GM12878 (cell line): ENCODE measurements at regions not wholly inside any gene's neighbourhood (a gene's known extent, or its start where the extent isn't known, plus 50 kb on each side); places are given as distances from the start of the nearest gene placed in this dataset.

Experiments used
- ATAC-seq: fragments of 200-7000 bp; cut with Tn5 transposase; 3 replicates; pipeline ENCODE4 v1.9.1; 2020; ENCODE audit warnings: mild to moderate bottlenecking, moderate library complexity
- BruUV-seq: library from RNA; stranded (reverse); fragments of 400-500 nt; replicated peaks from 2 replicates; lab custom pipeline; 2021; lab: Mats Ljungman, UMichigan
- CTCF ChIA-PET: fragments of 300-600 bp; sonication (Branson Sonifier 250); formaldehyde crosslinking; extraction: SDS; loops from one replicate; lab custom pipeline; 2021; ENCODE audit warnings: inconsistent platforms; lab: Yijun Ruan, JAX
- POLR2A ChIA-PET: fragments of 350-600 bp; formaldehyde crosslinking; extraction: SDS; loops from one replicate; lab custom pipeline; 2021; ENCODE audit warnings: inconsistent platforms; lab: Charles Lee
- RAD21 ChIA-PET: fragments of 300-600 bp; sonication (Branson Sonifier 250); formaldehyde crosslinking; loops from one replicate; lab custom pipeline; 2023; ENCODE audit warnings: antibody characterized with exemption; ENCODE audit not compliant: unreplicated experiment; lab: Charles Lee
- SMC1A ChIA-PET: fragments of 300-600 bp; sonication (Branson Sonifier 250); formaldehyde crosslinking; loops from one replicate; lab custom pipeline; 2023; ENCODE audit not compliant: unreplicated experiment, uncharacterized antibody; lab: Charles Lee
- DNase-seq: peaks from one replicate; pipeline ENCODE4 v3.0.0-alpha.2; 2011; ENCODE audit warnings: low read depth, low spot score
- FAIRE-seq: peaks from 3 replicates; lab custom pipeline; 2011; peaks lifted over from hg19 to GRCh38; lab: Jason Lieb, UNC
- H2AFZ ChIP-seq: 2 replicates; pipeline ENCODE4 v1.6.0; 2011; ENCODE audit warnings: low read depth, low read length, control low read depth; ENCODE audit not compliant: control insufficient read depth
- H3K27ac ChIP-seq: 2 replicates; pipeline ENCODE4 v1.5.1; 2011; ENCODE audit warnings: control low read depth; ENCODE audit not compliant: control insufficient read depth, insufficient read depth
- H3K27me3 ChIP-seq, 2 experiments: replicated peaks in 1 of 2; 2 replicates each; pipeline versions ENCODE4 v1.6.0 to v1.6.1; 2011; ENCODE audit warnings: low read length in 1 of 2; ENCODE audit not compliant: control insufficient read depth in 2 of 2, insufficient read depth in 2 of 2
- H3K36me3 ChIP-seq, 2 experiments: 2 replicates each; pipeline ENCODE4 v1.5.1; 2011; ENCODE audit warnings: low read length in 1 of 2; ENCODE audit not compliant: control insufficient read depth in 2 of 2, insufficient read depth in 2 of 2
- H3K4me1 ChIP-seq: 2 replicates; pipeline ENCODE4 v1.6.1; 2011; ENCODE audit warnings: mild to moderate bottlenecking, low read length, moderate library complexity, mixed read lengths; ENCODE audit not compliant: control insufficient read depth, insufficient read depth
- H3K4me2 ChIP-seq: 2 replicates; pipeline ENCODE4 v1.6.0; 2011; ENCODE audit warnings: control low read depth; ENCODE audit not compliant: control insufficient read depth, insufficient read depth
- H3K4me3 ChIP-seq: fragments of 200-600 bp; sonication (generic); 2 replicates; pipeline ENCODE4 v1.5.1; 2016
- H3K79me2 ChIP-seq: 2 replicates; pipeline ENCODE4 v1.6.0; 2011; ENCODE audit warnings: low read length; ENCODE audit not compliant: control insufficient read depth, insufficient read depth
- H3K9ac ChIP-seq: 2 replicates; pipeline ENCODE4 v1.8.0; 2011; ENCODE audit warnings: low read length, control low read depth, mixed read lengths; ENCODE audit not compliant: control insufficient read depth, insufficient read depth
- H3K9me3 ChIP-seq: replicated peaks from 3 replicates; pipeline ENCODE4 v1.5.1; 2011; ENCODE audit warnings: mild to moderate bottlenecking, low read length; ENCODE audit not compliant: control insufficient read depth, insufficient read depth
- H4K20me1 ChIP-seq: 2 replicates; pipeline ENCODE4 v1.6.0; 2011; ENCODE audit not compliant: control insufficient read depth, insufficient read depth
- CHD1 ChIP-seq: IDR thresholded peaks from 2 replicates; pipeline ENCODE4 v1.6.1; 2012; ENCODE audit warnings: low read depth, low read length, improper control_type of control experiment
- FOXM1 ChIP-seq: IDR thresholded peaks from 2 replicates; pipeline ENCODE4 v1.6.1; 2012; ENCODE audit warnings: low read depth, mild to moderate bottlenecking, inconsistent platforms, low read length, moderate library complexity
- HDGF ChIP-seq: fragments of 450-650 bp; IDR thresholded peaks from 2 replicates; pipeline ENCODE4 v1.6.1; 2016; ENCODE audit warnings: antibody characterized with exemption
- KDM1A ChIP-seq: fragments of 200-600 bp; sonication (generic); IDR thresholded peaks from 2 replicates; pipeline ENCODE4 v1.6.1; 2016; ENCODE audit warnings: borderline replicate concordance
- SMC3 ChIP-seq: IDR thresholded peaks from 2 replicates; pipeline ENCODE4 v1.6.1; 2011; ENCODE audit warnings: low read length, improper control_type of control experiment, borderline replicate concordance
- SRF ChIP-seq, 2 experiments: IDR thresholded peaks; 2 replicates each; pipeline ENCODE4 v1.6.1; 2011; ENCODE audit warnings: low read depth in 2 of 2, low read length in 2 of 2, mild to moderate bottlenecking in 1 of 2, moderate library complexity in 1 of 2
- TARDBP ChIP-seq: IDR thresholded peaks from 2 replicates; pipeline ENCODE4 v1.6.1; 2016; ENCODE audit warnings: borderline replicate concordance
- YBX1 ChIP-seq: fragments of 450-650 bp; IDR thresholded peaks from 2 replicates; pipeline ENCODE4 v1.6.1; 2016; ENCODE audit warnings: antibody characterized with exemption
- YY1 ChIP-seq: IDR thresholded peaks from 2 replicates; pipeline ENCODE4 v1.6.1; 2011; ENCODE audit warnings: low read depth, mild to moderate bottlenecking, low read length
- ZNF622 ChIP-seq: fragments of 450-650 bp; IDR thresholded peaks from 2 replicates; pipeline ENCODE4 v1.6.1; 2017; ENCODE audit warnings: mild to moderate bottlenecking, inconsistent platforms
- WGBS: methylation state at CpG from one replicate; pipeline ENCODE4 v1.1.6; 2016; ENCODE audit warnings: low lambda C conversion rate; ENCODE audit not compliant: insufficient replicate concordance, insufficient coverage; ENCODE audit errors: missing lambda C conversion rate; 5-methylcytosine and 5-hydroxymethylcytosine counted together
- in situ Hi-C: fragments of 300-500 bp; cut with MboI; formaldehyde crosslinking; loops from 9 replicates; pipeline ENCODE4 v1.14.3; 2018; ENCODE audit warnings: mixed read lengths
- intact Hi-C: fragments of 100-400 bp; cut with micrococcal nuclease; formaldehyde crosslinking; loops from one replicate; pipeline ENCODE4 v1.14.2; 2022; ENCODE audit not compliant: unreplicated experiment
- TF ChIP-seq, protein P1 (sequence below): fragments of 450-650 bp; conservative IDR thresholded peaks from 2 replicates; pipeline ENCODE4 v1.6.1; 2017; ENCODE audit warnings: mild to moderate bottlenecking, moderate library complexity
- TF ChIP-seq, protein P2 (sequence below): fragments of 150-350 bp; IDR thresholded peaks from 2 replicates; pipeline ENCODE4 v1.6.1; 2016; ENCODE audit warnings: low read depth, low read length
- TF ChIP-seq, protein P3 (sequence below): IDR thresholded peaks from 2 replicates; pipeline ENCODE4 v1.6.1; 2012; ENCODE audit warnings: low read depth, low read length, improper control_type of control experiment
- TF ChIP-seq, protein P4 (sequence below): fragments of 450-650 bp; formaldehyde crosslinking; IDR thresholded peaks from 2 replicates; pipeline ENCODE4 v1.4.0; 2020; ENCODE audit warnings: mild to moderate bottlenecking, moderate library complexity
- TF ChIP-seq, protein P5 (sequence below): IDR thresholded peaks from 2 replicates; pipeline ENCODE4 v1.6.1; 2012; ENCODE audit warnings: low read depth, low read length, improper control_type of control experiment

DNA sequence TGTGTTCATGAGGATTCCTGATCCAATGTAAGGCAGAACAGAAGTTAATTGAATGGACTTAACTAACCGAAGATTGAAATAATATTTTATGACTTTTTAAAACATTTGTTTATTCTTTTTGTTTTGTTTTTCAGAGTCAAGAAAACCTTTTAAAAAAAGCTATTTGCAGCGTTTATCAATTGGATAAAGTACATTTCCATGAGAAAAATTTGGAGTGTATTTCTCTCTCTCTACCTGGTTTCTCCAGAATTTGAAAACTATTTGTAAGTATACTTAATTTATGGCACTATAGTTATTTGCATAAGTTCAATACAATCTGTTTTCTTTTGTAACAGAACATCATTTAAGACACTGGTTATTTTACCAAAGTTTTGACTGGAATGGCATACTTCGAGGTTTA is 208.0 kb upstream of the UBL3 start:
- H3K27ac ChIP-seq = no peak overlapping the region
- DNase-seq (no peak), FAIRE-seq (no peak), ATAC-seq (no peak)
- 33% methylated on average over 3 of the region's 3 CpGs for WGBS
- no peaks in the 10 kb centered on the region for H3K36me3 ChIP-seq
- ChIA-PET POLR2A (no interaction called here), SMC1A (no interaction called here), RAD21 (no interaction called here), CTCF (interaction anchor here (0.9 kb wide), 1 partner anchor 11 kb away, joined by 3 read pairs; no protein-coding TSS in a partner anchor)
- no peaks in the 10 kb centered on the region for H4K20me1 ChIP-seq
- intact Hi-C loops (no loop called here), in situ Hi-C loops (no loop called here)
- H3K9ac ChIP-seq = no peak overlapping the region
- H3K4me1 ChIP-seq = no peaks in the 10 kb centered on the region
- no peaks in the 10 kb centered on the region for H3K79me2 ChIP-seq
- H2AFZ ChIP-seq = no peak overlapping the region
- no peaks in the 10 kb centered on the region; the same call in 2 of the 3 replicates for H3K9me3 ChIP-seq
- no peak overlapping the region for H3K4me3 ChIP-seq
- no peaks in the 10 kb centered on the region; a peak in 2 of 4 replicates for H3K27me3 ChIP-seq
- BruUV-seq = no TSS peak
- H3K4me2 ChIP-seq = no peak overlapping the region
- TF ChIP-seq KDM1A (no peak), SRF (IDR thresholded peaks at IDR 0.05; ENCODE audit: low read depth in 2 of 2, low read length in 2 of 2) (no peak), FOXM1 (no peak), TARDBP (no peak), CHD1 (no peak), YBX1 (no peak), HDGF (no peak), SMC3 (no peak), YY1 (no peak), ZNF622 (no peak)
- TF ChIP-seq, protein P1, sequence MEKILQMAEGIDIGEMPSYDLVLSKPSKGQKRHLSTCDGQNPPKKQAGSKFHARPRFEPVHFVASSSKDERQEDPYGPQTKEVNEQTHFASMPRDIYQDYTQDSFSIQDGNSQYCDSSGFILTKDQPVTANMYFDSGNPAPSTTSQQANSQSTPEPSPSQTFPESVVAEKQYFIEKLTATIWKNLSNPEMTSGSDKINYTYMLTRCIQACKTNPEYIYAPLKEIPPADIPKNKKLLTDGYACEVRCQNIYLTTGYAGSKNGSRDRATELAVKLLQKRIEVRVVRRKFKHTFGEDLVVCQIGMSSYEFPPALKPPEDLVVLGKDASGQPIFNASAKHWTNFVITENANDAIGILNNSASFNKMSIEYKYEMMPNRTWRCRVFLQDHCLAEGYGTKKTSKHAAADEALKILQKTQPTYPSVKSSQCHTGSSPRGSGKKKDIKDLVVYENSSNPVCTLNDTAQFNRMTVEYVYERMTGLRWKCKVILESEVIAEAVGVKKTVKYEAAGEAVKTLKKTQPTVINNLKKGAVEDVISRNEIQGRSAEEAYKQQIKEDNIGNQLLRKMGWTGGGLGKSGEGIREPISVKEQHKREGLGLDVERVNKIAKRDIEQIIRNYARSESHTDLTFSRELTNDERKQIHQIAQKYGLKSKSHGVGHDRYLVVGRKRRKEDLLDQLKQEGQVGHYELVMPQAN = no peak
- TF ChIP-seq, protein P2, sequence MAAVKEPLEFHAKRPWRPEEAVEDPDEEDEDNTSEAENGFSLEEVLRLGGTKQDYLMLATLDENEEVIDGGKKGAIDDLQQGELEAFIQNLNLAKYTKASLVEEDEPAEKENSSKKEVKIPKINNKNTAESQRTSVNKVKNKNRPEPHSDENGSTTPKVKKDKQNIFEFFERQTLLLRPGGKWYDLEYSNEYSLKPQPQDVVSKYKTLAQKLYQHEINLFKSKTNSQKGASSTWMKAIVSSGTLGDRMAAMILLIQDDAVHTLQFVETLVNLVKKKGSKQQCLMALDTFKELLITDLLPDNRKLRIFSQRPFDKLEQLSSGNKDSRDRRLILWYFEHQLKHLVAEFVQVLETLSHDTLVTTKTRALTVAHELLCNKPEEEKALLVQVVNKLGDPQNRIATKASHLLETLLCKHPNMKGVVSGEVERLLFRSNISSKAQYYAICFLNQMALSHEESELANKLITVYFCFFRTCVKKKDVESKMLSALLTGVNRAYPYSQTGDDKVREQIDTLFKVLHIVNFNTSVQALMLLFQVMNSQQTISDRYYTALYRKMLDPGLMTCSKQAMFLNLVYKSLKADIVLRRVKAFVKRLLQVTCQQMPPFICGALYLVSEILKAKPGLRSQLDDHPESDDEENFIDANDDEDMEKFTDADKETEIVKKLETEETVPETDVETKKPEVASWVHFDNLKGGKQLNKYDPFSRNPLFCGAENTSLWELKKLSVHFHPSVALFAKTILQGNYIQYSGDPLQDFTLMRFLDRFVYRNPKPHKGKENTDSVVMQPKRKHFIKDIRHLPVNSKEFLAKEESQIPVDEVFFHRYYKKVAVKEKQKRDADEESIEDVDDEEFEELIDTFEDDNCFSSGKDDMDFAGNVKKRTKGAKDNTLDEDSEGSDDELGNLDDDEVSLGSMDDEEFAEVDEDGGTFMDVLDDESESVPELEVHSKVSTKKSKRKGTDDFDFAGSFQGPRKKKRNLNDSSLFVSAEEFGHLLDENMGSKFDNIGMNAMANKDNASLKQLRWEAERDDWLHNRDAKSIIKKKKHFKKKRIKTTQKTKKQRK = no peak
- TF ChIP-seq, protein P3, sequence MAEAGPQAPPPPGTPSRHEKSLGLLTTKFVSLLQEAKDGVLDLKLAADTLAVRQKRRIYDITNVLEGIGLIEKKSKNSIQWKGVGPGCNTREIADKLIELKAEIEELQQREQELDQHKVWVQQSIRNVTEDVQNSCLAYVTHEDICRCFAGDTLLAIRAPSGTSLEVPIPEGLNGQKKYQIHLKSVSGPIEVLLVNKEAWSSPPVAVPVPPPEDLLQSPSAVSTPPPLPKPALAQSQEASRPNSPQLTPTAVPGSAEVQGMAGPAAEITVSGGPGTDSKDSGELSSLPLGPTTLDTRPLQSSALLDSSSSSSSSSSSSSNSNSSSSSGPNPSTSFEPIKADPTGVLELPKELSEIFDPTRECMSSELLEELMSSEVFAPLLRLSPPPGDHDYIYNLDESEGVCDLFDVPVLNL = no peak
- TF ChIP-seq, protein P4, sequence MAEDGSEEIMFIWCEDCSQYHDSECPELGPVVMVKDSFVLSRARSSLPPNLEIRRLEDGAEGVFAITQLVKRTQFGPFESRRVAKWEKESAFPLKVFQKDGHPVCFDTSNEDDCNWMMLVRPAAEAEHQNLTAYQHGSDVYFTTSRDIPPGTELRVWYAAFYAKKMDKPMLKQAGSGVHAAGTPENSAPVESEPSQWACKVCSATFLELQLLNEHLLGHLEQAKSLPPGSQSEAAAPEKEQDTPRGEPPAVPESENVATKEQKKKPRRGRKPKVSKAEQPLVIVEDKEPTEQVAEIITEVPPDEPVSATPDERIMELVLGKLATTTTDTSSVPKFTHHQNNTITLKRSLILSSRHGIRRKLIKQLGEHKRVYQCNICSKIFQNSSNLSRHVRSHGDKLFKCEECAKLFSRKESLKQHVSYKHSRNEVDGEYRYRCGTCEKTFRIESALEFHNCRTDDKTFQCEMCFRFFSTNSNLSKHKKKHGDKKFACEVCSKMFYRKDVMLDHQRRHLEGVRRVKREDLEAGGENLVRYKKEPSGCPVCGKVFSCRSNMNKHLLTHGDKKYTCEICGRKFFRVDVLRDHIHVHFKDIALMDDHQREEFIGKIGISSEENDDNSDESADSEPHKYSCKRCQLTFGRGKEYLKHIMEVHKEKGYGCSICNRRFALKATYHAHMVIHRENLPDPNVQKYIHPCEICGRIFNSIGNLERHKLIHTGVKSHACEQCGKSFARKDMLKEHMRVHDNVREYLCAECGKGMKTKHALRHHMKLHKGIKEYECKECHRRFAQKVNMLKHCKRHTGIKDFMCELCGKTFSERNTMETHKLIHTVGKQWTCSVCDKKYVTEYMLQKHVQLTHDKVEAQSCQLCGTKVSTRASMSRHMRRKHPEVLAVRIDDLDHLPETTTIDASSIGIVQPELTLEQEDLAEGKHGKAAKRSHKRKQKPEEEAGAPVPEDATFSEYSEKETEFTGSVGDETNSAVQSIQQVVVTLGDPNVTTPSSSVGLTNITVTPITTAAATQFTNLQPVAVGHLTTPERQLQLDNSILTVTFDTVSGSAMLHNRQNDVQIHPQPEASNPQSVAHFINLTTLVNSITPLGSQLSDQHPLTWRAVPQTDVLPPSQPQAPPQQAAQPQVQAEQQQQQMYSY = no peak
- TF ChIP-seq, protein P5, sequence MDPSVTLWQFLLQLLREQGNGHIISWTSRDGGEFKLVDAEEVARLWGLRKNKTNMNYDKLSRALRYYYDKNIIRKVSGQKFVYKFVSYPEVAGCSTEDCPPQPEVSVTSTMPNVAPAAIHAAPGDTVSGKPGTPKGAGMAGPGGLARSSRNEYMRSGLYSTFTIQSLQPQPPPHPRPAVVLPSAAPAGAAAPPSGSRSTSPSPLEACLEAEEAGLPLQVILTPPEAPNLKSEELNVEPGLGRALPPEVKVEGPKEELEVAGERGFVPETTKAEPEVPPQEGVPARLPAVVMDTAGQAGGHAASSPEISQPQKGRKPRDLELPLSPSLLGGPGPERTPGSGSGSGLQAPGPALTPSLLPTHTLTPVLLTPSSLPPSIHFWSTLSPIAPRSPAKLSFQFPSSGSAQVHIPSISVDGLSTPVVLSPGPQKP = no peak
